Sigmoid colon (tissue), 6 donors: ENCODE measurements at regions not wholly inside any gene's neighbourhood (a gene's known extent, or its start where the extent isn't known, plus 50 kb on each side); places are given as distances from the start of the nearest gene placed in this dataset.

ENCODE experiments used
- DNase-seq: peaks from one replicate; pipeline ENCODE4 v3.0.0-alpha.2; 2019
- H3K27ac ChIP-seq, 4 donors: fragments of 200-600 bp; sonication (generic); one replicate each; pipeline ENCODE4 v1.5.1; 2016 to 2019; ENCODE audit warnings: mild to moderate bottlenecking in 1 of 4
- H3K27me3 ChIP-seq, 3 donors: fragments of 200-600 bp; sonication (generic); one replicate each; pipeline ENCODE4 v1.5.1; 2019; ENCODE audit warnings: mild to moderate bottlenecking in 1 of 3
- H3K36me3 ChIP-seq, 4 donors: fragments of 200-600 bp; sonication (generic); one replicate each; pipeline ENCODE4 v1.5.1; 2016 to 2019
- H3K4me1 ChIP-seq, 4 donors: fragments of 200-600 bp; sonication (generic); one replicate each; pipeline ENCODE4 v1.5.1; 2017 to 2019
- H3K4me3 ChIP-seq, 4 donors: fragments of 200-600 bp; sonication (generic); one replicate each; pipeline ENCODE4 v1.5.1; 2017 to 2019; ENCODE audit warnings: mild to moderate bottlenecking in 2 of 4, moderate library complexity in 1 of 4
- H3K9me3 ChIP-seq, 4 donors: fragments of 200-600 bp in 3 of 4; sonication (generic) in 3 of 4; one replicate each; pipeline versions ENCODE4 v1.5.1 to v1.6.1; 2013 to 2019
- CTCF ChIP-seq, 4 experiments: fragments of 450-650 bp in 3 of 4; fragments of 200-600 bp in 1 of 4; IDR thresholded peaks; one replicate each; pipeline ENCODE4 v1.5.1; 2016 to 2019; ENCODE audit warnings: antibody characterized with exemption in 4 of 4, mild to moderate bottlenecking in 3 of 4, moderate library complexity in 2 of 4
- EP300 ChIP-seq, 4 donors: sonication (generic); formaldehyde crosslinking; IDR thresholded peaks; one replicate each; pipeline ENCODE4 v1.6.1; 2017; ENCODE audit warnings: antibody characterized with exemption in 4 of 4
- POLR2A ChIP-seq, 2 donors: fragments of 450-650 bp; IDR thresholded peaks; one replicate each; pipeline ENCODE4 v1.6.1; 2016; ENCODE audit warnings: antibody characterized with exemption in 2 of 2, mild to moderate bottlenecking in 2 of 2, moderate library complexity in 2 of 2
- POLR2AphosphoS5 ChIP-seq, 4 donors: sonication (generic); formaldehyde crosslinking; IDR thresholded peaks; one replicate each; pipeline ENCODE4 v1.6.1; 2017; ENCODE audit warnings: antibody characterized with exemption in 4 of 4
- WGBS, 2 donors: extraction: QIAGEN DNeasy Blood & Tissue Kit; methylation state at CpG; one replicate each; pipeline ENCODE4 v1.1.7; 2013; 5-methylcytosine and 5-hydroxymethylcytosine counted together
- intact Hi-C: fragments of 100-400 bp; cut with DNase I; formaldehyde crosslinking; loops from one replicate; pipeline ENCODE4 v1.15.1; 2023
- donor health status: healthy with polysubstance abuse.
- donor health status: healthy.

- Histone ChIP-seq H3K27me3 (no peaks in the 10 kb centered on the region), H3K4me3 (no peak overlapping the region), H3K4me1 (peaks cover 0 to 14% (median 11%) of the 10 kb centered on the region in 4 donors), H3K36me3 (no peaks in the 10 kb centered on the region), H3K9me3 (no peaks in the 10 kb centered on the region), H3K27ac (no peak overlapping the region)
- intact Hi-C loops: no loop called here
- DNase-seq: peak; percentile 12
- TF ChIP-seq CTCF (IDR thresholded peaks at IDR 0.05): no peak
- TF ChIP-seq POLR2A (IDR thresholded peaks at IDR 0.05): no peak
- TF ChIP-seq POLR2AphosphoS5 (IDR thresholded peaks at IDR 0.05): no peak
- no peak for TF ChIP-seq EP300 (IDR thresholded peaks at IDR 0.05)
Observed at GRCh38 chr3:72097053-72097452, 312.1 kb upstream of the PROK2 start.

GRCh38 chr3:72095521-72095920, 310.6 kb upstream of the PROK2 start:
- peaks cover 0 to 3% (median 1%) of the 10 kb centered on the region in 4 donors for H3K4me1 ChIP-seq
- no peaks in the 10 kb centered on the region for H3K27me3 ChIP-seq
- no peak overlapping the region for H3K4me3 ChIP-seq
- DNase-seq: no peak
- no peaks in the 10 kb centered on the region for H3K9me3 ChIP-seq
- H3K27ac ChIP-seq: no peak overlapping the region
- H3K36me3 ChIP-seq: no peaks in the 10 kb centered on the region
- WGBS, 2 donors: 71 to 81% methylated on average over 4 of the region's 4 CpGs
- no peak for TF ChIP-seq EP300 (IDR thresholded peaks at IDR 0.05)
- TF ChIP-seq CTCF (IDR thresholded peaks at IDR 0.05): no peak
- TF ChIP-seq POLR2AphosphoS5 (IDR thresholded peaks at IDR 0.05): no peak
- TF ChIP-seq POLR2A (IDR thresholded peaks at IDR 0.05): no peak
- intact Hi-C loops: no loop called here

- no peak for TF ChIP-seq POLR2A (IDR thresholded peaks at IDR 0.05)
- no peak for TF ChIP-seq EP300 (IDR thresholded peaks at IDR 0.05)
- TF ChIP-seq POLR2AphosphoS5 (IDR thresholded peaks at IDR 0.05): no peak
- no peak for TF ChIP-seq CTCF (IDR thresholded peaks at IDR 0.05)
- Histone ChIP-seq H3K9me3 (no peaks in the 10 kb centered on the region), H3K4me3 (no peak overlapping the region), H3K36me3 (no peaks in the 10 kb centered on the region), H3K4me1 (no peaks in the 10 kb centered on the region), H3K27ac (no peak overlapping the region), H3K27me3 (no peaks in the 10 kb centered on the region)
- intact Hi-C loops: no loop called here
- WGBS, 2 donors: 94 to 95% methylated on average over 3 of the region's 3 CpGs
- no peak for DNase-seq
Observed at GRCh38 chr3:72093992-72094334, 309.0 kb upstream of the PROK2 start.

- no peaks in the 10 kb centered on the region for H3K4me1 ChIP-seq
- no peaks in the 10 kb centered on the region for H3K36me3 ChIP-seq
- H3K27me3 ChIP-seq: no peaks in the 10 kb centered on the region
- 79 to 80% methylated on average over 10 of the region's 10 CpGs for WGBS, 2 donors
- H3K27ac ChIP-seq: no peak overlapping the region
- TF ChIP-seq POLR2AphosphoS5 (IDR thresholded peaks at IDR 0.05): no peak
- no peak for TF ChIP-seq CTCF (IDR thresholded peaks at IDR 0.05)
- TF ChIP-seq POLR2A (IDR thresholded peaks at IDR 0.05): no peak
- TF ChIP-seq EP300 (IDR thresholded peaks at IDR 0.05): no peak
- no peak overlapping the region for H3K4me3 ChIP-seq
- intact Hi-C loops: no loop called here
- no peak for DNase-seq
- H3K9me3 ChIP-seq: no peaks in the 10 kb centered on the region
Observed at GRCh38 chr3:72093270-72093991, 308.5 kb upstream of the PROK2 start.

DNA sequence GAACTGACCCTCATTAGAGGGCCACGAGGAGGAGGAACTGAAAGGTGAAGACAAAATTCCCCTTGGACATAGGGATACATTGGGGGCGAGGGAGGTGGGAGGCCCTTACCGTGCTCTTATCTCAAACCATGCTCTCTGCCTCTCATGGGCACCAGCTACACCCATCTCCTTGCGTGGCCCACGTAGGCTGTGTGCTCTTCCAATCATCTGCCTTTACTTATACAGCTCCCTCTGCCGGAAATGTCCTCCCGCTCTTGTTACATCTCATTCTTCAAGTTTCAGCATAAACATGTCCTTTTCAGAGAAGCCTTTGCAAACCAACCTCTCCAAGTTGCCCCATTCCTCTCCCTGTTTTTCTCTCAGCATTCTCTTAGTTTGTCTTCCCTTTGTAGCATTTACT, 307.8 kb upstream of the PROK2 start:
- TF ChIP-seq CTCF (IDR thresholded peaks at IDR 0.05): no peak
- no peak for TF ChIP-seq EP300 (IDR thresholded peaks at IDR 0.05)
- no peak for TF ChIP-seq POLR2A (IDR thresholded peaks at IDR 0.05)
- TF ChIP-seq POLR2AphosphoS5 (IDR thresholded peaks at IDR 0.05): no peak
- intact Hi-C loops: no loop called here

More for the DNA sequence above, 307.8 kb upstream of the PROK2 start:
- no peaks in the 10 kb centered on the region for H3K27me3 ChIP-seq
- no peaks in the 10 kb centered on the region for H3K9me3 ChIP-seq
- WGBS, 2 donors: 84 to 85% methylated on average over 7 of the region's 7 CpGs
- no peak overlapping the region for H3K27ac ChIP-seq
- no peaks in the 10 kb centered on the region for H3K36me3 ChIP-seq
- H3K4me3 ChIP-seq: no peak overlapping the region
- H3K4me1 ChIP-seq: no peaks in the 10 kb centered on the region
- no peak for DNase-seq
